SK-MEL-5 (cell line): ENCODE measurements at regions not wholly inside any gene's neighbourhood (a gene's known extent, or its start where the extent isn't known, plus 50 kb on each side); places are given as distances from the start of the nearest gene placed in this dataset.

ENCODE experiments used
- DNase-seq: peaks from one replicate; pipeline ENCODE4 v3.0.0-alpha.2; 2016; ENCODE audit warnings: low read depth, low spot score
- in situ Hi-C: cut with HindIII; loops from 2 replicates; pipeline ENCODE4 v1.10.0; 2016; ENCODE audit warnings: low sequenced_read_pairs, high pct_unique_total_duplicates, low pct_unique_long_range_greater_than_20kb

DNA sequence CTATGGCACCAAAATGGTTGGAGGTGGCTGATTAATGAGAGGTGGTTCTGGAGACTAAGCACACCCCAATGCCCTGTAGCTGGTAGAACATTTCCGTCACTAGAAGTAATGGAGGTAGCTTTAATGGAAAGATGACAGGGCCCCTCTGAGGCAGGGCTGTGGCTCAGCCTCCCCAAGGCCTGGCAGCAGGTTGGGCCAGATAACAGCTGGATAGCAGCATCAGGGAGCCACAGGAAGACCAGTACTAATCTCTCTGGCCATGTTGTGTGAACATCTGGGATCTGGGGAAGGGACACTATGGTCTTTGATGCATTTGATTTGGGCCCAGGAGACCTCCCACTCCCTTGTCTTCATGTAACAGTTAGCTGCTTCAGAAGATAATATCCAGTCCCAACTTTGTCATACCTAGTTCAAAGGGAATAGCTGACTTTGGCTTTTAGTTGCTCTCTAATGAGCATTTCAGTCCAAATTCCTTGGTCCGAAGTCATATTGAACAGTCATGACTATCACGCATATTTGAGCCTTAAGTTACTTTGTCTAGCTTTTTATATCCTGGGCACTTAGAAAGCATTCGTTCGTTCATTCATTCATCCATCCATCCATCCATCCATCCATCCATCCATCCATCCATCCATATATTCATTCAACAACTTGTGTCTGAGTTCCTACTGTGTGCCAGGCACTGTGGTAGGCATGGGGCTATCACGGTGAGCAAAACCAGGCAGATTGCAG, 53.0 kb upstream of the LMO2 start:
- in situ Hi-C loops, result no loop called here
- DNase-seq, result no peak

DNA sequence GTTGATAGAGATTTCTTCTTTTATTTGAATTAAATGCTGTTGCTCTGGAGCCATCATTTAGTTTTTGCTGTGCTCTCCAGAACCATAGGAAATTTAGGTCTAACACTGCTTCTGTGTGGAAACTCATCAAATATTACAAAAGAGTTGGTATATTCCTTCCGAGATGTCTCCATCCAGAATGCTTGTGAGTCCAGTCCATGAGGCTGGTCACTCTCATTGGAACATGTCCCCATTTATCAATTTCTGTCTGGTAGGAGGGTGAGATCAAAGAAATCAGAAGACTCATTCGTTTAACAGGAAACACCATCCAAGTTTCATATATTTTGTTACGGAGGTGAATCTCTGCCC, 52.4 kb upstream of the LMO2 start:
- in situ Hi-C loops, result no loop called here

DNA sequence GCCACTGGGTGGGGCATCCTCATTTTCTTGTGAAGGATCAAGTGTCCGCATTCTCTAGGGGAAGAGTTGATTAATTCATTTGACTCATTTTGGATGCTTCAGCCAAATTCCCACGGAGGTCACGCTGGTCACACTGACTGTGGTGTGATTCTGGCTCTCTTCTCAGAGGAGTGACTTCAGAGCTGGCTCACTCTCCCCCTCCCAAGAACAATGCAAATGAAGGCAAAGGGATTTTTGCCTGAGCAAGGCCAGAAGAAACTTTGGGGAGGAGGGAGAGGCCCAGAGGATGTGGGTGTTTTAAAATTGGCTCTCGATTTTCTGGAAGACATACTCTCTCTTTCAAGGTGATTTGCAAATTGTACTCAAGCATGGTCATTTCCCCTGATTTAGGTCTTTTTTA, 51.1 kb upstream of the LMO2 start:
- in situ Hi-C loops, result no loop called here
- no peak for DNase-seq

More for the DNA sequence above, 52.4 kb upstream of the LMO2 start:
- no peak for DNase-seq

DNA sequence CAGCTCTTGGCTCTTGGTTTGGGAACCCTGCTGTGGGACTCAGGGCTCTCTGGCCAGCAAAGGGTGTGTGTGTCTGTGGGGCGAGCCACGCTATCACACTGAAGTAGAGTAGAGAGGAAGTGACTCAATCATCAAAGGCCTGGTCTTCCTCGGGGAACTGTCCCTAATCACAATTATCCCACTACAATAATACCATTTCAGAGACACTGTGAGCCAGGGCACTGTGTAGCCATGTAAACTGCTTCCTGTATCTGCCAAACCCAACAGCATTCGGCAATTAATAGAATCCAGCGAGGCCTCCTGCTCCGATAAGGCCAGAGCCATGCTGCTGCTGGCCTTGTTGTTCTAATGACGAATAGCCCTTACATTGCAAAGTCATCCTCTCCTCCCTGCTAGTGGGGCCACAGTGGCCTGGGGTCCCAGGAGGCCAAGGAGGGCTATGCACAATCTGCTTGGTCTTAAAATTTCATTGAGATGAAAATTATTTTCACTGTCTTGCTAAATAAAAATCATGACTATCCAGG, 49.8 kb upstream of the LMO2 start:
- in situ Hi-C loops, result no loop called here
- DNase-seq, result no peak
